ENCODE measurements at regions not wholly inside any gene's neighbourhood (a gene's known extent, or its start where the extent isn't known, plus 50 kb on each side); places are given as distances from the start of the nearest gene placed in this dataset.

GRCh38 chr1:81573458-81573857 is 227.3 kb upstream of the ADGRL2 start (continued):
- TF ChIP-seq ZBTB46 (CRISPR knock-in tag; IDR thresholded peaks at IDR 0.05; ENCODE audit: borderline replicate concordance) (no peak), ATF2 (CRISPR knock-in tag; IDR thresholded peaks at IDR 0.05) (no peak), ZNF781 (CRISPR knock-in tag; IDR thresholded peaks at IDR 0.05; ENCODE audit: borderline replicate concordance, not compliant biosample characterization) (no peak), ZNF761 (CRISPR knock-in tag; conservative IDR thresholded peaks at IDR 0.05) (no peak), LRRFIP1 (CRISPR knock-in tag; conservative IDR thresholded peaks at IDR 0.05) (no peak), BCL6 (CRISPR knock-in tag; IDR thresholded peaks at IDR 0.05) (no peak)

GRCh38 chr1:81571946-81572345 is 228.8 kb upstream of the ADGRL2 start:
- ATAC-seq (no peak), DNase-seq (ENCODE audit: low spot score) (no peak), FAIRE-seq (no peak)
- CTCF ChIA-PET (ENCODE audit: low intra/inter-chr PET ratio, low total read pairs): no interaction called here
- BruUV-seq (replicated peaks): no TSS peak
- intact Hi-C loops (cut with micrococcal nuclease; ENCODE audit: unreplicated experiment): no loop called here
- Histone ChIP-seq H3K27ac (ENCODE audit: extremely low read length, insufficient read depth, low read length) (no peak overlapping the region), H3K4me3 (replicated peaks in 1 of 3; ENCODE audit: insufficient read depth in 1 of 3, low read depth in 2 of 3, low read length in 3 of 3) (no peak overlapping the region), H3K79me2 (ENCODE audit: insufficient read depth, low read length) (no peaks in the 10 kb centered on the region), H3K36me3 (replicated peaks in 1 of 2; ENCODE audit: control insufficient read depth in 1 of 2, insufficient read depth in 2 of 2, low read length in 2 of 2) (no peaks in the 10 kb centered on the region), H3K4me1 (ENCODE audit: insufficient read depth, low read length) (no peaks in the 10 kb centered on the region), H3K27me3 (ENCODE audit: control insufficient read depth in 1 of 2, insufficient read depth in 2 of 2, low read length in 2 of 2) (no peaks in the 10 kb centered on the region), H3K4me2 (ENCODE audit: low read depth, low read length) (no peak overlapping the region), H3K9ac (ENCODE audit: insufficient read depth, low read depth, low read length) (no peak overlapping the region), H3K9me3 (ENCODE audit: low read length) (no peaks in the 10 kb centered on the region; the same call in 1 of the 2 replicates), H4K20me1 (ENCODE audit: insufficient read depth, low read length) (no peaks in the 10 kb centered on the region), H2AFZ (ENCODE audit: low read length) (no peak overlapping the region)
- POLR2A ChIA-PET: no interaction called here
- WGBS (ENCODE audit: low lambda C conversion rate): 0% methylated on average over 1 of the region's 1 CpG
- in situ Hi-C loops (cut with HindIII; ENCODE audit: extremely low pct_ligation_motif_present, low pct_unique_long_range_greater_than_20kb): no loop called here
- TF ChIP-seq BHLHE40 (IDR thresholded peaks at IDR 0.05; ENCODE audit: low read length) (no peak), PAX8 (CRISPR knock-in tag; IDR thresholded peaks at IDR 0.05; ENCODE audit: borderline replicate concordance) (no peak), GATA4 (IDR thresholded peaks at IDR 0.05; ENCODE audit: borderline replicate concordance, low read depth) (no peak), MTERF4 (CRISPR knock-in tag; IDR thresholded peaks at IDR 0.05) (no peak), NR2F1 (CRISPR knock-in tag; IDR thresholded peaks at IDR 0.05) (no peak), ELF4 (CRISPR knock-in tag; IDR thresholded peaks at IDR 0.05; ENCODE audit: borderline replicate concordance) (no peak), ZZZ3 (CRISPR knock-in tag; IDR thresholded peaks at IDR 0.05; ENCODE audit: borderline replicate concordance) (no peak), GATAD2A (CRISPR knock-in tag; IDR thresholded peaks at IDR 0.05) (no peak), TBX3 (IDR thresholded peaks at IDR 0.05; ENCODE audit: borderline replicate concordance) (no peak), ZBTB44 (CRISPR knock-in tag; IDR thresholded peaks at IDR 0.05) (no peak)

Data from HepG2 (cell line).